ENCODE measurements at regions not wholly inside any gene's neighbourhood (a gene's known extent, or its start where the extent isn't known, plus 50 kb on each side); places are given as distances from the start of the nearest gene placed in this dataset.

- TF ChIP-seq POLR2A (IDR thresholded peaks at IDR 0.05), result no peak
- TF ChIP-seq, protein P1, sequence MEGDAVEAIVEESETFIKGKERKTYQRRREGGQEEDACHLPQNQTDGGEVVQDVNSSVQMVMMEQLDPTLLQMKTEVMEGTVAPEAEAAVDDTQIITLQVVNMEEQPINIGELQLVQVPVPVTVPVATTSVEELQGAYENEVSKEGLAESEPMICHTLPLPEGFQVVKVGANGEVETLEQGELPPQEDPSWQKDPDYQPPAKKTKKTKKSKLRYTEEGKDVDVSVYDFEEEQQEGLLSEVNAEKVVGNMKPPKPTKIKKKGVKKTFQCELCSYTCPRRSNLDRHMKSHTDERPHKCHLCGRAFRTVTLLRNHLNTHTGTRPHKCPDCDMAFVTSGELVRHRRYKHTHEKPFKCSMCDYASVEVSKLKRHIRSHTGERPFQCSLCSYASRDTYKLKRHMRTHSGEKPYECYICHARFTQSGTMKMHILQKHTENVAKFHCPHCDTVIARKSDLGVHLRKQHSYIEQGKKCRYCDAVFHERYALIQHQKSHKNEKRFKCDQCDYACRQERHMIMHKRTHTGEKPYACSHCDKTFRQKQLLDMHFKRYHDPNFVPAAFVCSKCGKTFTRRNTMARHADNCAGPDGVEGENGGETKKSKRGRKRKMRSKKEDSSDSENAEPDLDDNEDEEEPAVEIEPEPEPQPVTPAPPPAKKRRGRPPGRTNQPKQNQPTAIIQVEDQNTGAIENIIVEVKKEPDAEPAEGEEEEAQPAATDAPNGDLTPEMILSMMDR (IDR thresholded peaks at IDR 0.05), result no peak
- no peak for DNase-seq (ENCODE audit: low spot score in 2 of 2)
- WGBS, 2 donors, result 86 to 88% methylated on average over 2 of the region's 2 CpGs
- H3K4me3 ChIP-seq (ENCODE audit: low read depth, poor library complexity, severe bottlenecking), result no peak overlapping the region
- intact Hi-C loops (cut with DNase I; ENCODE audit: low total_unique reads), result no loop called here
These were observed 770.5 kb downstream of the USP25 start for GRCh38 chr21:16500271-16500670.

DNA sequence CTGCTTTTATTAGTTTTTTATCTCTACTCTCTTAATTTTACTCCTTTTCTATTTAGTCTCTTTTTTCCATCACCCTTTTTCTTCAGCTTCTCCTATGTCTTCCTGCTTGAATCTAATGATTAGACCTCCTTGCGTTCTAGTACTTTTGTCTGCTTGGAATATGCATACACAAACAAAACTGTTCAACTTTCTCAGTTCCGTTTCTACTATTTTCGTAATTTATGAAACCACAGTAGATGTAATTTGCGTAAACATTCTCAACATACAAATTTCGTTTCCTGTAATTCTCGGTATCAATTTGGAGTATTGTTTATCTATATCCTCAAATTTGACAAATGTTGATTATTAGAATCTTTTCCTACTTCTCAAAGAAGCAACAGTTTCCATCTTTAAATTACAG, 772.5 kb downstream of the USP25 start:
- TF ChIP-seq, protein P1 (IDR thresholded peaks at IDR 0.05), result no peak
- TF ChIP-seq POLR2A (IDR thresholded peaks at IDR 0.05), result no peak
- intact Hi-C loops (cut with DNase I; ENCODE audit: low total_unique reads), result no loop called here
- 94 to 99% methylated on average over 6 of the region's 6 CpGs for WGBS, 2 donors
- no peak for DNase-seq (ENCODE audit: low spot score in 2 of 2)
- no peak overlapping the region for H3K4me3 ChIP-seq (ENCODE audit: low read depth, poor library complexity, severe bottlenecking)

GRCh38 chr21:16502897-16503296, 773.1 kb downstream of the USP25 start:
- intact Hi-C loops (cut with DNase I; ENCODE audit: low total_unique reads), result no loop called here
- DNase-seq (ENCODE audit: low spot score in 2 of 2), result no peak
- TF ChIP-seq, protein P1 (IDR thresholded peaks at IDR 0.05), result no peak
- TF ChIP-seq POLR2A (IDR thresholded peaks at IDR 0.05), result no peak
- WGBS, 2 donors, result 93 to 94% methylated on average over 2 of the region's 2 CpGs
- no peak overlapping the region for H3K4me3 ChIP-seq (ENCODE audit: low read depth, poor library complexity, severe bottlenecking)

- TF ChIP-seq, protein P1 (IDR thresholded peaks at IDR 0.05), result no peak
- intact Hi-C loops (cut with DNase I; ENCODE audit: low total_unique reads), result no loop called here
- 45 to 56% methylated on average over 2 of the region's 2 CpGs for WGBS, 2 donors
- no peak for DNase-seq (ENCODE audit: low spot score in 2 of 2)
- H3K4me3 ChIP-seq (ENCODE audit: low read depth, poor library complexity, severe bottlenecking), result no peak overlapping the region
These were observed 774.5 kb downstream of the USP25 start for GRCh38 chr21:16504281-16504680.

DNA sequence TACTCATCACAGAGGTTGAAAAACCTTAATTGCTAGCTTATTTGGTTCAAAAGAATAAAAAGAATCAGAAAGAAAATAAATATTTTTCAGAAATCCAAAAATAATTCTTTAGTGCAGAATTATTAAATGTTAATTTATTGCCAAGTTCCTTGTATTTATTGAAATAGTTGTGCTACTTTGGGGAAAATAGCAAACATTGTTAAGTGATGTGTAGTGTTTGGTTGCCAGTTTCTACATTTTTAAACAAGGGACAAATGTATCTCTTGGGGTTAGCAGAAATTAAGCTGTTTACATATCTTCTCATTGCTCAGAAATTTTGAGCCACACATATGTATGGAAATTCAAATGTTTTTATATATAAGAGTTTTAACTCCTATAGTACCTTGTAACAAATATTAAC, 775.0 kb downstream of the USP25 start:
- intact Hi-C loops (cut with DNase I; ENCODE audit: low total_unique reads), result no loop called here

DNA sequence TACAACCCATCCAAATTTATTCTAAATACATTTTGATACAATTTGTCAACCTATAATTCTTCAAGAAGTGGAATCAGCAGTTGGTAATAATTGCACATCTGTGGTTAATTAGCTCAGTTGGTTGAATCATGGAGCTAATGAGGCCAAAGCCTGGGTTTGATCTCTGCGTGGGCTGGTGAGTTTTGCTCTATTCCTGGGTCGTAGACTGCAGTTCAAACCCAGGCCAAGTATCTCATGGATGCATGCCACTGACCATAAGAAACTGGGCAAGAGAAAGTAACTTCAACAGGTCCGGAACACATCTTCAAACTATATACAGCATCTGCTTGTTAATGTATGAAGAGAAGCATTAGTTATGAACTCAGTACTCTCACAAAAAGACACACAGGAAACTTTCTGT, 779.7 kb downstream of the USP25 start:
- no peak overlapping the region for H3K4me3 ChIP-seq (ENCODE audit: low read depth, poor library complexity, severe bottlenecking)
- DNase-seq (ENCODE audit: low spot score in 2 of 2), result no peak
- intact Hi-C loops (cut with DNase I; ENCODE audit: low total_unique reads), result no loop called here
- WGBS, 2 donors, result 50 to 71% methylated on average over 3 of the region's 3 CpGs
- TF ChIP-seq, protein P1 (IDR thresholded peaks at IDR 0.05), result no peak
- no peak for TF ChIP-seq POLR2A (IDR thresholded peaks at IDR 0.05)

More for the DNA sequence above, 775.0 kb downstream of the USP25 start:
- no peak overlapping the region for H3K4me3 ChIP-seq (ENCODE audit: low read depth, poor library complexity, severe bottlenecking)
- DNase-seq (ENCODE audit: low spot score in 2 of 2), result no peak
- TF ChIP-seq POLR2A (IDR thresholded peaks at IDR 0.05), result no peak
- TF ChIP-seq, protein P1 (IDR thresholded peaks at IDR 0.05), result no peak
